ENCODE measurements at regions not wholly inside any gene's neighbourhood (a gene's known extent, or its start where the extent isn't known, plus 50 kb on each side); places are given as distances from the start of the nearest gene placed in this dataset.

DNA sequence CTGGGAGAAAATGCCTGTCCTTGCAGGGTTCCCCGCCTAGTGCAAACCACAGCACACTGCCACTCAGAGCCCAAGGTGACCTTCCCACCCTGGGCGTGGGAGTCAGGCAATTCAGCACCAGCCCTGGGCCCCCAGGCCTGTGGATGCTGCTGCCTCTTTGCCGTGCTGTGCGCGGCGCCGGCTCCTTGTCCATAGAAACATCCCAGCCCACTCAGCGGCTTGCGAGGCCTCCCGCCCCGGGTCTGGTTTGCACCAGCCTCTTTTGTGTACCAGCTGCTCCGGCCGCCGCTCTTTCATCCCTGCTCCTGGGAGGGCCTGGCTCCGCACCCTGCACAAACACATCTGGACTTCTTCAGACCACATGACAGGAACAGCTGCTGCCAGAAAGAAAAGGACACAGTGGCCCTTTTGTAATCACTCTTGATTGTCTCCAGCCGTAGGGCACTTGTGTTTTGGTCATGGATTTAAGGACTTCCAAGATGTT lies 75.4 kb upstream of the SDK2 start (continued):
- TF ChIP-seq, protein P1, sequence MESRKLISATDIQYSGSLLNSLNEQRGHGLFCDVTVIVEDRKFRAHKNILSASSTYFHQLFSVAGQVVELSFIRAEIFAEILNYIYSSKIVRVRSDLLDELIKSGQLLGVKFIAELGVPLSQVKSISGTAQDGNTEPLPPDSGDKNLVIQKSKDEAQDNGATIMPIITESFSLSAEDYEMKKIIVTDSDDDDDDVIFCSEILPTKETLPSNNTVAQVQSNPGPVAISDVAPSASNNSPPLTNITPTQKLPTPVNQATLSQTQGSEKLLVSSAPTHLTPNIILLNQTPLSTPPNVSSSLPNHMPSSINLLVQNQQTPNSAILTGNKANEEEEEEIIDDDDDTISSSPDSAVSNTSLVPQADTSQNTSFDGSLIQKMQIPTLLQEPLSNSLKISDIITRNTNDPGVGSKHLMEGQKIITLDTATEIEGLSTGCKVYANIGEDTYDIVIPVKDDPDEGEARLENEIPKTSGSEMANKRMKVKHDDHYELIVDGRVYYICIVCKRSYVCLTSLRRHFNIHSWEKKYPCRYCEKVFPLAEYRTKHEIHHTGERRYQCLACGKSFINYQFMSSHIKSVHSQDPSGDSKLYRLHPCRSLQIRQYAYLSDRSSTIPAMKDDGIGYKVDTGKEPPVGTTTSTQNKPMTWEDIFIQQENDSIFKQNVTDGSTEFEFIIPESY (CRISPR knock-in tag; IDR thresholded peaks at IDR 0.05), result no peak
- TF ChIP-seq, protein P2, sequence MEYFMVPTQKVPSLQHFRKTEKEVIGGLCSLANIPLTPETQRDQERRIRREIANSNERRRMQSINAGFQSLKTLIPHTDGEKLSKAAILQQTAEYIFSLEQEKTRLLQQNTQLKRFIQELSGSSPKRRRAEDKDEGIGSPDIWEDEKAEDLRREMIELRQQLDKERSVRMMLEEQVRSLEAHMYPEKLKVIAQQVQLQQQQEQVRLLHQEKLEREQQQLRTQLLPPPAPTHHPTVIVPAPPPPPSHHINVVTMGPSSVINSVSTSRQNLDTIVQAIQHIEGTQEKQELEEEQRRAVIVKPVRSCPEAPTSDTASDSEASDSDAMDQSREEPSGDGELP (IDR thresholded peaks at IDR 0.05; ENCODE audit: borderline replicate concordance, low read depth), result peak; percentile 78; the same call in 1 of the 2 replicates
- peak; percentile 70; the same call in 1 of the 2 replicates for TF ChIP-seq ESRRA (CRISPR knock-in tag; IDR thresholded peaks at IDR 0.05; ENCODE audit: low read depth)
- TF ChIP-seq, protein P3, sequence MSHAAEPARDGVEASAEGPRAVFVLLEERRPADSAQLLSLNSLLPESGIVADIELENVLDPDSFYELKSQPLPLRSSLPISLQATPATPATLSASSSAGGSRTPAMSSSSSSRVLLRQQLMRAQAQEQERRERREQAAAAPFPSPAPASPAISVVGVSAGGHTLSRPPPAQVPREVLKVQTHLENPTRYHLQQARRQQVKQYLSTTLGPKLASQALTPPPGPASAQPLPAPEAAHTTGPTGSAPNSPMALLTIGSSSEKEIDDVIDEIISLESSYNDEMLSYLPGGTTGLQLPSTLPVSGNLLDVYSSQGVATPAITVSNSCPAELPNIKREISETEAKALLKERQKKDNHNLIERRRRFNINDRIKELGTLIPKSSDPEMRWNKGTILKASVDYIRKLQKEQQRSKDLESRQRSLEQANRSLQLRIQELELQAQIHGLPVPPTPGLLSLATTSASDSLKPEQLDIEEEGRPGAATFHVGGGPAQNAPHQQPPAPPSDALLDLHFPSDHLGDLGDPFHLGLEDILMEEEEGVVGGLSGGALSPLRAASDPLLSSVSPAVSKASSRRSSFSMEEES (CRISPR knock-in tag; IDR thresholded peaks at IDR 0.05), result peak; percentile 70; the same call in 1 of the 2 replicates
- TF ChIP-seq MZF1 (CRISPR knock-in tag; IDR thresholded peaks at IDR 0.05; ENCODE audit: borderline replicate concordance), result 0 out of 2 replicates have a peak, but pooled peaks have one; percentile 30
- TF ChIP-seq, protein P4, sequence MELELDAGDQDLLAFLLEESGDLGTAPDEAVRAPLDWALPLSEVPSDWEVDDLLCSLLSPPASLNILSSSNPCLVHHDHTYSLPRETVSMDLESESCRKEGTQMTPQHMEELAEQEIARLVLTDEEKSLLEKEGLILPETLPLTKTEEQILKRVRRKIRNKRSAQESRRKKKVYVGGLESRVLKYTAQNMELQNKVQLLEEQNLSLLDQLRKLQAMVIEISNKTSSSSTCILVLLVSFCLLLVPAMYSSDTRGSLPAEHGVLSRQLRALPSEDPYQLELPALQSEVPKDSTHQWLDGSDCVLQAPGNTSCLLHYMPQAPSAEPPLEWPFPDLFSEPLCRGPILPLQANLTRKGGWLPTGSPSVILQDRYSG (CRISPR knock-in tag; IDR thresholded peaks at IDR 0.05), result no peak
- peak; percentile 40 for TF ChIP-seq ZNF781 (CRISPR knock-in tag; IDR thresholded peaks at IDR 0.05; ENCODE audit: borderline replicate concordance, not compliant biosample characterization)
- TF ChIP-seq ZSCAN21 (CRISPR knock-in tag; IDR thresholded peaks at IDR 0.05; ENCODE audit: borderline replicate concordance), result 0 out of 2 replicates have a peak, but pooled peaks have one; percentile 29
- TF ChIP-seq ETV6 (CRISPR knock-in tag; conservative IDR thresholded peaks at IDR 0.05), result 0 out of 2 replicates have a peak, but pooled peaks have one; percentile 19
- TF ChIP-seq MTA1 (CRISPR knock-in tag; IDR thresholded peaks at IDR 0.05; ENCODE audit: borderline replicate concordance), result peak; percentile 42; the same call in 1 of the 2 replicates
- 0 out of 2 replicates have a peak, but pooled peaks have one; percentile 30 for TF ChIP-seq HOXA9 (CRISPR knock-in tag; IDR thresholded peaks at IDR 0.05; ENCODE audit: borderline replicate concordance)
- TF ChIP-seq ZNF883 (CRISPR knock-in tag; IDR thresholded peaks at IDR 0.05; ENCODE audit: not compliant biosample characterization), result peak; percentile 33
- 0 out of 2 replicates have a peak, but pooled peaks have one; percentile 18 for TF ChIP-seq ZNF274 (CRISPR knock-in tag; IDR thresholded peaks at IDR 0.05)
- peak; percentile 50; the same call in 1 of the 2 replicates for TF ChIP-seq PITX1 (CRISPR knock-in tag; IDR thresholded peaks at IDR 0.05)
- peak; percentile 43; the same call in 1 of the 2 replicates for TF ChIP-seq TCF7 (IDR thresholded peaks at IDR 0.05; ENCODE audit: low read depth)
- no peak for TF ChIP-seq MTA3 (CRISPR knock-in tag; IDR thresholded peaks at IDR 0.05)
- no peak for TF ChIP-seq ZNF292 (CRISPR knock-in tag; IDR thresholded peaks at IDR 0.05; ENCODE audit: borderline replicate concordance, low read depth)
- no peak for TF ChIP-seq HNRNPL (IDR thresholded peaks at IDR 0.05; ENCODE audit: low read depth, low read length)
- no peak for TF ChIP-seq SOX13 (IDR thresholded peaks at IDR 0.05)
- peak in 1 of 2 experiments; percentile 39; a peak in 2 of 4 replicates for TF ChIP-seq SOX13 (CRISPR knock-in tag; conservative IDR thresholded peaks at IDR 0.05 in 1 of 2, IDR thresholded peaks at IDR 0.05 in 1 of 2)
- no peak for TF ChIP-seq ZMYM4 (CRISPR knock-in tag; IDR thresholded peaks at IDR 0.05)
- TF ChIP-seq ZFY (CRISPR knock-in tag; IDR thresholded peaks at IDR 0.05), result 0 out of 2 replicates have a peak, but pooled peaks have one; percentile 23
- no peak for TF ChIP-seq RBM22 (optimal IDR thresholded peaks at IDR 0.05; ENCODE audit: low read length)
- 0 out of 2 replicates have a peak, but pooled peaks have one; percentile 20 for TF ChIP-seq NR2F2 (IDR thresholded peaks at IDR 0.05; ENCODE audit: borderline replicate concordance, low read depth)

Measured in HepG2 (cell line).